ENCODE measurements at regions not wholly inside any gene's neighbourhood (a gene's known extent, or its start where the extent isn't known, plus 50 kb on each side); places are given as distances from the start of the nearest gene placed in this dataset.

DNA sequence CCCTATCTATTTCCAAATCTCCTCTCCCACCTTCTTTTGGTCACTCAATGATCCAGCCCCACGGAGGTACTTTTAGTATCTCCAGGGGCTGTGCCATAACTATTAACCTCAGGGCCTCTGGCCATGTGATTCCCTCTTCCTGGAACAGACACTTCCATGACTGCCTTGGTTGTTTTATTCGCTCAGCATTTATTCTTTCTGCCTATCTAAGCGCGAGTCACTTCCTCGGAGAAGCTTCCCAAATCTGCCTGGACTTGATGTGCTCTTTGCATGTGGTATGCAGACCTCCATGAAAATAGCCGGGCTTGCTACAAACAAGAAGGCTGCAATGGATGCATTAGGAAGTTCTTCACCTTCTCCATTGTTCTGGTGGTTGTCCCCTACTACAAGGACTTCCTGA, 939.0 kb upstream of the TMEM132C start:
- TF ChIP-seq, protein P1, sequence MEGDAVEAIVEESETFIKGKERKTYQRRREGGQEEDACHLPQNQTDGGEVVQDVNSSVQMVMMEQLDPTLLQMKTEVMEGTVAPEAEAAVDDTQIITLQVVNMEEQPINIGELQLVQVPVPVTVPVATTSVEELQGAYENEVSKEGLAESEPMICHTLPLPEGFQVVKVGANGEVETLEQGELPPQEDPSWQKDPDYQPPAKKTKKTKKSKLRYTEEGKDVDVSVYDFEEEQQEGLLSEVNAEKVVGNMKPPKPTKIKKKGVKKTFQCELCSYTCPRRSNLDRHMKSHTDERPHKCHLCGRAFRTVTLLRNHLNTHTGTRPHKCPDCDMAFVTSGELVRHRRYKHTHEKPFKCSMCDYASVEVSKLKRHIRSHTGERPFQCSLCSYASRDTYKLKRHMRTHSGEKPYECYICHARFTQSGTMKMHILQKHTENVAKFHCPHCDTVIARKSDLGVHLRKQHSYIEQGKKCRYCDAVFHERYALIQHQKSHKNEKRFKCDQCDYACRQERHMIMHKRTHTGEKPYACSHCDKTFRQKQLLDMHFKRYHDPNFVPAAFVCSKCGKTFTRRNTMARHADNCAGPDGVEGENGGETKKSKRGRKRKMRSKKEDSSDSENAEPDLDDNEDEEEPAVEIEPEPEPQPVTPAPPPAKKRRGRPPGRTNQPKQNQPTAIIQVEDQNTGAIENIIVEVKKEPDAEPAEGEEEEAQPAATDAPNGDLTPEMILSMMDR (IDR thresholded peaks at IDR 0.05) = no peak
- no peak for TF ChIP-seq POLR2A (IDR thresholded peaks at IDR 0.05)
- TF ChIP-seq POLR2AphosphoS5 (IDR thresholded peaks at IDR 0.05) = no peak
- no peaks in the 10 kb centered on the region for H3K27me3 ChIP-seq (replicated peaks; ENCODE audit: insufficient read depth)
- intact Hi-C loops (cut with DNase I) = no loop called here
- WGBS = 91% methylated on average over 6 of the region's 6 CpGs
- no peaks in the 10 kb centered on the region for H3K9me3 ChIP-seq
- H3K36me3 ChIP-seq = no peaks in the 10 kb centered on the region
- H3K4me1 ChIP-seq (replicated peaks) = no peaks in the 10 kb centered on the region
- DNase-seq (ENCODE audit: low spot score) = no peak
- H3K4me3 ChIP-seq = no peak overlapping the region
- no peak overlapping the region for H3K27ac ChIP-seq

DNA sequence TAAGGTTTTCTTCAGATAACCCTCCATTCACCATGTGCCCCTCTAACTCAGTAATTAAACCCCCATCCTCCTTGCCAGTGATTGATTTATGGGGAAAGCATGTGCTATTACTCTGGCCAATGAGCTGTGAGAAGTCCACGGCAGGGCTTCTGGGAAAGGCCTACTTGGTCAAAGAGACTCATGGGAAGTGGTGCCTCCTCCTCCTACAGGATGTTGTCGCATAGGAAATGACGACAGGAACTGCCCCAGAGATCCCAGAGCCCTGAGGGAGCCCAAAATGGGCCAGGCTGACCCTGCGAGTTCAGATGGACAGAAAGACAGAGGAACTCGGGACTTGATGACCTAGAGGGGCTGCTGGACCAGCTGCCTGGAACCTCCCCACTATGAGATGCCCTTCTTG, 938.1 kb upstream of the TMEM132C start:
- H3K4me3 ChIP-seq = no peak overlapping the region
- H3K27me3 ChIP-seq (replicated peaks; ENCODE audit: insufficient read depth) = no peaks in the 10 kb centered on the region
- DNase-seq (ENCODE audit: low spot score) = no peak
- WGBS = 72% methylated on average over 5 of the region's 5 CpGs
- H3K36me3 ChIP-seq = no peaks in the 10 kb centered on the region
- TF ChIP-seq, protein P1 (IDR thresholded peaks at IDR 0.05) = no peak
- TF ChIP-seq POLR2AphosphoS5 (IDR thresholded peaks at IDR 0.05) = no peak
- TF ChIP-seq POLR2A (IDR thresholded peaks at IDR 0.05) = no peak
- no peaks in the 10 kb centered on the region for H3K4me1 ChIP-seq (replicated peaks)
- intact Hi-C loops (cut with DNase I) = no loop called here
- H3K9me3 ChIP-seq = no peaks in the 10 kb centered on the region
- no peak overlapping the region for H3K27ac ChIP-seq

DNA sequence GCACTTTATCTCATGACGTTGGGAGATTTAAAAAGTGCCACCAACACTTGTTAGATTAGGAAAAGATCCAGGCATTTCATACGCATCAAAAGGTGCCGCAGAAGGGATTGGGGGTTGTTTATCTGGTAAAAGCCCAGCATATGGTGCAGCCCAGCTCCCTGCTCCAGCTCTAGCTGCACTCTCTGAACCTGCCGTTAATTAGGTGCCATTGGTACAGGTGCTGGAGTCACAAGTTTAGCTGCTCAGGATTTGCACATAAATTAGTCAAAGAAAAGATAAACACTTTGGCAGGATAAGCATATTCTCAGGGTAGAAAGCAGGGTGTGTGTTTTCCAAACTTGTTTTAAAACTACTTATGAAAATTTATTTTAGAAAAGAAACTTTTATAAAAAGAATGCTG, 932.6 kb upstream of the TMEM132C start:
- Histone ChIP-seq H3K4me1 (replicated peaks) (no peaks in the 10 kb centered on the region), H3K27me3 (replicated peaks; ENCODE audit: insufficient read depth) (no peaks in the 10 kb centered on the region), H3K36me3 (no peaks in the 10 kb centered on the region), H3K27ac (no peak overlapping the region), H3K4me3 (no peak overlapping the region), H3K9me3 (no peaks in the 10 kb centered on the region)
- intact Hi-C loops (cut with DNase I) = no loop called here
- 68% methylated on average over 4 of the region's 4 CpGs for WGBS
- TF ChIP-seq POLR2A (IDR thresholded peaks at IDR 0.05) (no peak), POLR2AphosphoS5 (IDR thresholded peaks at IDR 0.05) (no peak)
- TF ChIP-seq, protein P1 (IDR thresholded peaks at IDR 0.05) = no peak
- no peak for DNase-seq (ENCODE audit: low spot score)

DNA sequence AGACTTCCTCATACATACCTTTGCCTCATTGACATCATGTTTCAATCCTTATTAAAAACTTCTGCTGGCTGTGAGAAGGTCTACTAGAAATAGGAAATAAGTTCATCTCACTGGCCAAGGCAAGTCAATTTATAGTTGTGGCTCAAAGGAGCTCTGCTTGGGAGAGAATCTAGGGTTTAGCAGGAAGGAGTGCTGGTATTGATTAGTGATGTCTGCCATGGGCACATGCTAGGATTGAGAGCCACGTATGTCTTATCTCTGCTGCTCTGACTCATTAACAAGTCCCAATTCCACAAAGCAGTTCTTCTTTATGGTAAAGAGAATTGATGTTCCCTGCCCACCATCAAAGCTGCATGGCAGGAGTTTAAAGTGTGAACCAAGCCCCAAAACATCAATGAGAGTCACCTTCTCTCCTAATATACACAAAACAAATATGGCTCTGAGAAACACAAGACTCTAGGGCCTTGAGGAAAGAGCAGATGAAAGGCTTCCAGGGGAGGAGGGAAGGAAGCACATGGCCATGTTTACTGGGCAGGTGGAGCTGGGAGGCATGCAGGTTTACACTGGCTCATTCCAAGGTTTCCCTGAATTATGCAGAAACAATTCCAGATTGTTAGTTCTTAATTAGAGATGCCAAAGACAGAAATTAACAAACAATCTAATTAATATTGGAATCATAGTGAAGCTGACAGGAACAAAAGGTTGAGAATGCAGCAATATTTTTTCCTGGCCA, 931.9 kb upstream of the TMEM132C start:
- Histone ChIP-seq H3K9me3 (no peaks in the 10 kb centered on the region), H3K27me3 (replicated peaks; ENCODE audit: insufficient read depth) (no peaks in the 10 kb centered on the region), H3K27ac (no peak overlapping the region), H3K36me3 (no peaks in the 10 kb centered on the region), H3K4me1 (replicated peaks) (no peaks in the 10 kb centered on the region), H3K4me3 (no peak overlapping the region)
- 4% methylated on average over 1 of the region's 1 CpG for WGBS
- intact Hi-C loops (cut with DNase I) = no loop called here
- no peak for DNase-seq (ENCODE audit: low spot score)
- no peak for TF ChIP-seq POLR2A (IDR thresholded peaks at IDR 0.05)

DNA sequence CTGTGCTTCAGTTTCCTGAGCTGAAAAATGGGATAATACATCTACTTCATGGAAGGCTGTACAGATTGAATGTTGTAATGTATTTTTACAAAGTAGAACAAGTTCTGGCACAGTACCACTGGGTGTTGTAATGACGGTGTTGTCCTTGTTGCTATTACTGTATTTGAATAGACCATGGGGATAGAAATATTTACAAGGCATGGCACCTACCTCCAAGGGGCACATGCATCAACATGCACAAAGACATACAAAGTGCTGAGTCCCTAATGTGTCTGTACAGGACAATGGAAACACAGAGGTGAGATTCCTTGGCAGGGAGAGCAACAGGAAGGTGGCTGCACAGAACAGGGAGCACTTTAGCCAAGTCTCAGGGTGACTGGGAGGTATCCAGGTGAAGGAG, 930.6 kb upstream of the TMEM132C start:
- Histone ChIP-seq H3K4me1 (replicated peaks) (no peaks in the 10 kb centered on the region), H3K9me3 (no peaks in the 10 kb centered on the region), H3K27me3 (replicated peaks; ENCODE audit: insufficient read depth) (no peaks in the 10 kb centered on the region), H3K4me3 (no peak overlapping the region), H3K27ac (no peak overlapping the region), H3K36me3 (no peaks in the 10 kb centered on the region)
- intact Hi-C loops (cut with DNase I) = no loop called here
- 33% methylated on average over 1 of the region's 1 CpG for WGBS
- TF ChIP-seq POLR2A (IDR thresholded peaks at IDR 0.05) (no peak), POLR2AphosphoS5 (IDR thresholded peaks at IDR 0.05) (no peak)
- TF ChIP-seq, protein P1 (IDR thresholded peaks at IDR 0.05) = no peak
- no peak for DNase-seq (ENCODE audit: low spot score)

Data from prostate gland (tissue), 2 donors.